Colon (tissue), 2 donors: ENCODE measurements at regions not wholly inside any gene's neighbourhood (a gene's known extent, or its start where the extent isn't known, plus 50 kb on each side); places are given as distances from the start of the nearest gene placed in this dataset.

Source experiments
- FAIRE-seq: peaks from 2 replicates; lab custom pipeline; 2012; peaks lifted over from hg19 to GRCh38; lab: Jason Lieb, UNC
- donor health status: control.
- donor health status: control.

GRCh38 chr11:86193297-86194095 lies 51.1 kb upstream of the EED start:
- no peak for FAIRE-seq

- FAIRE-seq, result no peak
Observed at GRCh38 chr11:86192519-86193257, 51.9 kb upstream of the EED start.

- FAIRE-seq, result no peak
Observed at GRCh38 chr11:86191874-86192273, 52.7 kb upstream of the EED start.

- FAIRE-seq, result no peak
Observed at GRCh38 chr11:86187027-86187426, 57.5 kb upstream of the EED start.

GRCh38 chr11:86186386-86186785 lies 58.2 kb upstream of the EED start:
- FAIRE-seq, result no peak

GRCh38 chr11:86185381-86185750 lies 59.2 kb upstream of the EED start:
- no peak for FAIRE-seq

- FAIRE-seq, result no peak
Observed at GRCh38 chr11:86184728-86185380, 59.7 kb upstream of the EED start.

- no peak for FAIRE-seq
Observed at GRCh38 chr11:86183694-86184093, 60.9 kb upstream of the EED start.

GRCh38 chr11:86182976-86183584 lies 61.5 kb upstream of the EED start:
- no peak for FAIRE-seq

- FAIRE-seq, result no peak
Observed at GRCh38 chr11:86181379-86181778, 63.2 kb upstream of the EED start.

- FAIRE-seq, result no peak
Observed at GRCh38 chr11:86180851-86181250, 63.7 kb upstream of the EED start.

- FAIRE-seq, result no peak
Observed at GRCh38 chr11:86180423-86180822, 64.1 kb upstream of the EED start.

GRCh38 chr11:86179646-86180064 lies 64.9 kb upstream of the EED start:
- no peak for FAIRE-seq

- no peak for FAIRE-seq
Observed at GRCh38 chr11:86177302-86177701, 67.3 kb upstream of the EED start.

GRCh38 chr11:86176165-86176884 lies 68.2 kb upstream of the EED start:
- FAIRE-seq, result no peak

GRCh38 chr11:86175626-86176025 lies 68.9 kb upstream of the EED start:
- FAIRE-seq, result no peak

GRCh38 chr11:86175191-86175590 lies 69.4 kb upstream of the EED start:
- no peak for FAIRE-seq

GRCh38 chr11:86174101-86175046 lies 70.2 kb upstream of the EED start:
- FAIRE-seq, result no peak

GRCh38 chr11:86172894-86173293 lies 71.7 kb upstream of the EED start:
- no peak for FAIRE-seq

- no peak for FAIRE-seq
Observed at GRCh38 chr11:86171627-86172026, 72.9 kb upstream of the EED start.
